Pulmonary artery endothelial cell (primary cell): ENCODE measurements at regions not wholly inside any gene's neighbourhood (a gene's known extent, or its start where the extent isn't known, plus 50 kb on each side); places are given as distances from the start of the nearest gene placed in this dataset.

Experiments used
- DNase-seq: peaks from one replicate; pipeline ENCODE4 v3.0.0-alpha.2; 2011; ENCODE audit warnings: low read depth, low spot score

- no peak for DNase-seq
Observed at GRCh38 chr21:16177532-16177931, 447.8 kb downstream of the USP25 start.

- no peak for DNase-seq
Observed at GRCh38 chr21:16179773-16180172, 450.0 kb downstream of the USP25 start.

GRCh38 chr21:16180614-16181013 is 450.8 kb downstream of the USP25 start:
- DNase-seq, result no peak

- DNase-seq, result peak; percentile 94
Observed at GRCh38 chr21:16181018-16181417, 451.2 kb downstream of the USP25 start.

GRCh38 chr21:16185766-16186165 is 456.0 kb downstream of the USP25 start:
- DNase-seq, result no peak

- peak; percentile 30 for DNase-seq
Observed at GRCh38 chr21:16186742-16187141, 457.0 kb downstream of the USP25 start.

- DNase-seq, result no peak
Observed at GRCh38 chr21:16187603-16188301, 458.0 kb downstream of the USP25 start.

GRCh38 chr21:16192902-16193301 is 463.1 kb downstream of the USP25 start:
- no peak for DNase-seq

GRCh38 chr21:16193496-16194094 is 463.8 kb downstream of the USP25 start:
- DNase-seq, result no peak

- peak; percentile 58 for DNase-seq
Observed at GRCh38 chr21:16194095-16194787, 464.5 kb downstream of the USP25 start.

GRCh38 chr21:16194788-16195537 is 465.2 kb downstream of the USP25 start:
- no peak for DNase-seq

GRCh38 chr21:16195538-16195910 is 465.7 kb downstream of the USP25 start:
- DNase-seq, result no peak

- DNase-seq, result no peak
Observed at GRCh38 chr21:16196001-16196400, 466.2 kb downstream of the USP25 start.

- no peak for DNase-seq
Observed at GRCh38 chr21:16198546-16198945, 468.8 kb downstream of the USP25 start.

GRCh38 chr21:16199539-16199938 is 469.8 kb downstream of the USP25 start:
- DNase-seq, result no peak

GRCh38 chr21:16201718-16202117 is 471.9 kb downstream of the USP25 start:
- no peak for DNase-seq

- DNase-seq, result no peak
Observed at GRCh38 chr21:16205527-16205926, 475.7 kb downstream of the USP25 start.

- no peak for DNase-seq
Observed at GRCh38 chr21:16211339-16212303, 481.8 kb downstream of the USP25 start.

GRCh38 chr21:16213518-16213917 is 483.7 kb downstream of the USP25 start:
- DNase-seq, result no peak

GRCh38 chr21:16215193-16215592 is 485.4 kb downstream of the USP25 start:
- DNase-seq, result no peak

- no peak for DNase-seq
Observed at GRCh38 chr21:16215663-16216183, 485.9 kb downstream of the USP25 start.
